Activated T-cell treated with anti-CD3 and anti-CD28 coated beads, Interleukin-2, amount 50 U/mL, for 24 hours (primary cell): ENCODE measurements at regions not wholly inside any gene's neighbourhood (a gene's known extent, or its start where the extent isn't known, plus 50 kb on each side); places are given as distances from the start of the nearest gene placed in this dataset.

ENCODE experiments used
- DNase-seq: peaks from one replicate; pipeline ENCODE4 v3.0.0-alpha.2; 2020
- H3K27ac Mint-ChIP-seq: 2 replicates; pipeline ENCODE4 v1.8.0; 2020; ENCODE audit warnings: mild to moderate bottlenecking, mixed read lengths
- H3K27me3 Mint-ChIP-seq: 2 replicates; pipeline ENCODE4 v1.8.0; 2020; ENCODE audit warnings: mixed read lengths
- H3K36me3 Mint-ChIP-seq: 2 replicates; pipeline ENCODE4 v1.8.0; 2020; ENCODE audit warnings: low read depth, mixed read lengths
- H3K4me1 Mint-ChIP-seq: 2 replicates; pipeline ENCODE4 v1.8.0; 2020; ENCODE audit warnings: low read depth, mixed read lengths
- H3K4me3 Mint-ChIP-seq: 2 replicates; pipeline ENCODE4 v1.8.0; 2020; ENCODE audit warnings: mild to moderate bottlenecking, moderate library complexity, mixed read lengths
- H3K9me3 Mint-ChIP-seq: 2 replicates; pipeline ENCODE4 v1.8.0; 2020; ENCODE audit warnings: mixed read lengths

DNA sequence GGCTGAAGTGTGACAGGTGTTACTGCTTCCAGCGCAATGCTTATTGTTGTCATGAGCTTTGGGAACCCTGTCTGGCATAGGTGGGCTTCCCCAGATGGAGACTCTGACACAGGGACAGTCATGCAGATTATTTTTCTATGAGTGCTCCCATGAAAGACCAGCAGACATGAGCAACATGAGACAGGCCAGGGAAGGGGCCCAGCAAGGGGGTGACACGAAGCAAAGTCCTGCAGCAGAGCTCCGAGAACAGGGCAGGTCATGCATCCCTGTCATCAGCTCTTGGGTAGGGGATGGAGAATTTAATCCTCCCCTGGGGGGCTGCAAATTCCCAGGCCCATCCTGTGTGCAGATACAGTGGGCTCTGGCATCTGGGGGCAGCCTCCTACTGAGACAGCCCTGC, 77.4 kb downstream of the CTAGE1 start:
- no peaks in the 10 kb centered on the region for H3K36me3 Mint-ChIP-seq
- H3K4me1 Mint-ChIP-seq: peaks cover 47% of the 10 kb centered on the region
- H3K4me3 Mint-ChIP-seq: no peak overlapping the region
- no peaks in the 10 kb centered on the region for H3K9me3 Mint-ChIP-seq
- H3K27ac Mint-ChIP-seq: no peak overlapping the region
- no peak for DNase-seq
- H3K27me3 Mint-ChIP-seq: peaks cover under 1% of the 10 kb centered on the region

DNA sequence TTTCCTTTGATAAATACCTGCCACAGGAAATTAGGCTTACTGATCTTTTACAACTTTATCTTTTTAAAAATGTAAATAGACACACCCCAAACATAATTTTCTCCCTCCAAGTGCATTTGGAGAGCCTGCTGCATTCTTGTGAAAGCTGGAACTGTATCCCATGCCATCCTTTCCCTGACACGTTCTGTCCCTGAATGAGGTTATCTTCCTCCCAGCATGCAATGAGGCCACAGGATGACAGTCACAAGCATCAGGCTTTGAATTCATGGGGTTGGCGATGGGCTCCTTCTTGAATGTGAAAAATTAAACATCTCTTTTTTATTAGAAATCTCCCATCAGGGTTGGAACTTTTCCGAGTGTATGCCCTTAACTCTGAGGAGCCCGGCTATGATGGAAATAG, 77.8 kb downstream of the CTAGE1 start:
- no peaks in the 10 kb centered on the region for H3K36me3 Mint-ChIP-seq
- H3K4me1 Mint-ChIP-seq: peaks cover 46% of the 10 kb centered on the region
- H3K9me3 Mint-ChIP-seq: no peaks in the 10 kb centered on the region
- no peak overlapping the region for H3K4me3 Mint-ChIP-seq
- H3K27ac Mint-ChIP-seq: no peak overlapping the region
- no peaks in the 10 kb centered on the region for H3K27me3 Mint-ChIP-seq
- no peak for DNase-seq

DNA sequence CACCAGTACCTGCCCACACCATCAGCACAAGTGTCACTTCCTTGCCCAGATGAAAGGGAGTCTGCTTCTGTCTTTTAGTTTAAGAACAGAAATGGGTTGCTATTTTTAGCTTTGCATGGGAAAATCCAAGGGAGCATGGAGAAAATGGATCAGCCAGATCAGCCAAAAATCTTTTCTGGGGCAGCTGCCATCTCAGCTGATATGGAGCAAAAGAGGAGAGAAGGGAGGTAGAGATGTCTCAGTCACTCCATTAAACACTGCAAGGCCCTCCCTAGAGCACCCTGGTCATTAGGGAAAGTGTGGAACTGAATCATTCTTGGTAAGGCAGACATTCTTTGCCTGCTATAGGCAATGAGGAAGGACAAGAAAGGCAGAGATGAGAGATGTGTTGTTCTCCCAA, 79.9 kb downstream of the CTAGE1 start:
- Mint-ChIP-seq H3K36me3 (no peaks in the 10 kb centered on the region), H3K27ac (no peak overlapping the region), H3K4me3 (no peak overlapping the region), H3K9me3 (no peaks in the 10 kb centered on the region), H3K27me3 (no peaks in the 10 kb centered on the region), H3K4me1 (peaks cover 29% of the 10 kb centered on the region)
- DNase-seq: no peak

DNA sequence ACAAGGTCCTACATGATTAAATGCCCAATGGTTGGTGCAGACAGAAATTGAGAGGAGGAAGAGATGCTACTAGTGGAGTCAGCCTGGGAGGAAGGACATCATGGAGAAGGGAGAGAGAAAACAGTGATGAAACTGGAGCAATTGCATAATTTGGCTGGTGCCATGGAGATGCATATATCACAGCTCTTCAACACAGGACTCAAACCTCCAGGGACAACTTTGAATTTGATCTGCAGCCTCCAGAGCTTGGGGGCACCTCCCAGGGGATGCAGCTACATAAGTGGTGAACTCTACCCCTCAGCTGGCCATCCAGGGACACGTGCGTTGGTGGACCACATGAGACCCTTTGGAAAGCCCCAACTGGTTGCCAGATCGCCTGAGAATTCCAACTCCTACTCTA, 80.4 kb downstream of the CTAGE1 start:
- H3K27ac Mint-ChIP-seq: no peak overlapping the region
- DNase-seq: no peak
- no peak overlapping the region for H3K4me3 Mint-ChIP-seq
- H3K4me1 Mint-ChIP-seq: peaks cover 27% of the 10 kb centered on the region
- no peaks in the 10 kb centered on the region for H3K9me3 Mint-ChIP-seq
- H3K27me3 Mint-ChIP-seq: no peaks in the 10 kb centered on the region
- no peaks in the 10 kb centered on the region for H3K36me3 Mint-ChIP-seq

DNA sequence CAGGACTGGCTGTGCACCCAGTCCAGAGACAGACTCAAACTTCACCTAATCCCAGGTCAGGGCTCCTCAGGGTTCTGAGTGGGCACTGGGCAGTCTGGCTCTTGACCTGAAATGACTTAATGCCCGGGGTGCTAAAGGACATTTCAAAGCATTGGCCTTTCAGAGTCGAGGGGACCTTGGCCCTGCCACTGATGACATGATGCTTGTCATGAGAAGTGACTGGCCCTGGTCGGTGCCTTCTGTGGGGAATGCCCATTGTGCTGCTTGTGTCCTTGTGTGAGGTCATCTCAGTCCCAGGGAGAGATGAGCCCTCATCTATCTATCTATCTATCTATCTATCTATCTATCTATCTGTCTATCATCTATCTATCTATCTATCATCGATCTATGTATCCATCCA, 81.3 kb downstream of the CTAGE1 start:
- no peak overlapping the region for H3K27ac Mint-ChIP-seq
- no peaks in the 10 kb centered on the region for H3K27me3 Mint-ChIP-seq
- no peak for DNase-seq
- H3K9me3 Mint-ChIP-seq: no peaks in the 10 kb centered on the region
- H3K36me3 Mint-ChIP-seq: no peaks in the 10 kb centered on the region
- H3K4me1 Mint-ChIP-seq: peaks cover 22% of the 10 kb centered on the region
- no peak overlapping the region for H3K4me3 Mint-ChIP-seq

DNA sequence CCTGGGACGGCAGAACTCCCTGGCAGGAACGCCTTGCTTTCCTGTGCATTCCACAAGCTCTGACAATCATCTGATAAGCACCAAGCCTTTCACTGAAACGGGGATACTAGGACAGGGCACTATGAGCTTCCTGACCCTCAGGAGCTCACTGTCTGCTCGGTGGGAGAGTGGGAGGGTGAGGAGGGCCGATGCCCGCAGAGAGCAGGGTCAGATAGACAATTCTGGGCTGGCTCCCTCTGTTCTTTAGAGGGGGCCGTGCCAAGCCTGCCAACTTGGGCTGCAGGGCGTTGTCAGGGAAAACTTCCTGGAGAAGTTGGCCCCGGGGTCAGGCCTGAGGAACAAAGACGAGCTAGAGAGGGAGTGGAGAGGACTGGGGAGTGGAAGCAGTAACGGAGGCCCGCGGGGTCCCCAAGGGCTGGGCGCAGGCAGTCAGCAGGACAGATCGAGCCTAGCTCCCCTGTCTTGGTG, 82.0 kb downstream of the CTAGE1 start:
- Mint-ChIP-seq H3K27me3 (no peaks in the 10 kb centered on the region), H3K36me3 (no peaks in the 10 kb centered on the region), H3K4me3 (no peak overlapping the region), H3K4me1 (peaks cover 19% of the 10 kb centered on the region), H3K27ac (no peak overlapping the region), H3K9me3 (no peaks in the 10 kb centered on the region)
- DNase-seq: no peak

DNA sequence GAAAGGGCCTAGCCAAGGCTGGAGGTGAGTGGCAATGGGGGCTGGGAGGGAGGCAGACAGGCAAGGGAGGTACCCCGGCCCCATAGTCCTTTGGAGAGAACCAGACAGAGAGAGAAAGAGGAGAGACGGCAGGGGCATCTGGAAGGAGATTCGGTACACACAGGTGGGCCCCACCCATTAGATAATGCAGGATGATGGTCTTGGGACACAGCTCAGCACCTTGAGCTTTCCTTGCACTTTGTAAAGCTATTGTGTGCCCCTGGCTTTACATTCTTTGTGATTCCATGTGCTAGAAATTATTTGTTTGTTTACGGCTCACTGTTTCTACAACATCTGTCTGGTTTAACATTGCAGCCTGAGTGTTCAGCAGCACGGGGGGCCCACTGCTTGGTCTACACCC, 83.1 kb downstream of the CTAGE1 start:
- Mint-ChIP-seq H3K9me3 (no peaks in the 10 kb centered on the region), H3K4me3 (no peak overlapping the region), H3K36me3 (no peaks in the 10 kb centered on the region), H3K27ac (no peak overlapping the region), H3K4me1 (peaks cover 16% of the 10 kb centered on the region), H3K27me3 (no peaks in the 10 kb centered on the region)
- no peak for DNase-seq

DNA sequence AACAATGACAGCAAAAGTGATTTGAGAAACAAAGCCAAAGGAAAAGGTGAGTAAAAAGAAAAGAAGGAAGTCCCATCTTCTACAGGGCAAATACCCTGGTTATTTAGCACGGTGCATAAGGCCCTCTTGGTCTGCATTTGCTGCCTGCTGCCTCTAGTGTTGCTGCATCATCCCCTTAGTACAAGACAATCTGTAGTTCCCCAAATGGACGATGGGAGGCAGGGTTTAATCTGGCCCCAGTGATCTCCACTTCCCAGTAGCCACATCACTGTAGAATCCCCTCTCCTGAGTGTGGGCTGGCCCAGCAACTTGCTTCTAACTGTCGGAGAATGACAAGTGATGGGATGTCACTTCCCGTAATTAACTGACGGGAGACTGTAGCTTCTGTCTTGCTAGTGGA, 85.1 kb downstream of the CTAGE1 start:
- Mint-ChIP-seq H3K27ac (no peak overlapping the region), H3K4me3 (no peak overlapping the region), H3K36me3 (no peaks in the 10 kb centered on the region), H3K4me1 (peaks cover 9% of the 10 kb centered on the region), H3K9me3 (no peaks in the 10 kb centered on the region), H3K27me3 (no peaks in the 10 kb centered on the region)
- DNase-seq: no peak

DNA sequence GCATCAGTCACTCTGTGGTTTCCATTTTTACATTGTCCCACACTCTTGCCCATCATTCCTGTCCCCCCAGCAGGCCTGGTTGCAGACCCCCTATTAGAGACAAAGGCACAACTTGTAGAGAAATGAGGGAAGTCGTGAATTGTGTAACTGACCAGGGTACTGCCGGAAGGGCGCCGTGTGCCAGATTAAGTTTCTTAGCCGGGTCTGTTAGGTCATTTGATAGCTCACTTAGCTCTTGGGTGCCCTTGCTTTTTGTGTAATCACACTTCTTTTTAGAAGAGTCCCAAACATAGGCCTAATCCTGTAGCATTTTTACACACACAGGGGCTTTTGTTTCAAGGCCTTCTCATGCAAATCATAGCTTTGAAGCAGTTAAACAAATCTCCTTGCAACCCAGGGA, 87.2 kb downstream of the CTAGE1 start:
- no peak overlapping the region for H3K4me3 Mint-ChIP-seq
- no peaks in the 10 kb centered on the region for H3K9me3 Mint-ChIP-seq
- no peak for DNase-seq
- H3K27ac Mint-ChIP-seq: no peak overlapping the region
- no peaks in the 10 kb centered on the region for H3K27me3 Mint-ChIP-seq
- H3K4me1 Mint-ChIP-seq: peaks cover 1% of the 10 kb centered on the region
- H3K36me3 Mint-ChIP-seq: no peaks in the 10 kb centered on the region

DNA sequence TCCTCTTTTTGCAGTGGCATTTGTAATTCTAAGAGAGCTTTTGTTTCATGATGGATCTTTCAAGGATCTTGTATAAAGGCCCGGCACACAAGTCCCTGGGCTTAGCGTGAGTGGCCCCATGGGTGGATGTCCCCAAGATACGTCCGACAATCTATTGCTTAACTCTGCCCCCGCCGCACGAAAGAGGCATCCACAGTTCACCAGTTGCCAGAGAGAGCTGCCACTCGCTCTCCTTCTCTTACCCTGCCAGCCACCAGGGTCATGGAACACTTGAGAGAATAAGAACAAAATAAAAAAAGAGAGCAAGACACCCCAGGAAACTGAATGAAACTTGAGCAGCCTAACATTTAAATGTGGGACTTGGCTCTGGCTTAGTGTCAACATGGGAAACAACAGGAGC, 92.3 kb downstream of the CTAGE1 start:
- H3K9me3 Mint-ChIP-seq: no peaks in the 10 kb centered on the region
- H3K4me3 Mint-ChIP-seq: no peak overlapping the region
- no peak overlapping the region for H3K27ac Mint-ChIP-seq
- no peak for DNase-seq
- H3K4me1 Mint-ChIP-seq: no peaks in the 10 kb centered on the region
- no peaks in the 10 kb centered on the region for H3K36me3 Mint-ChIP-seq
- H3K27me3 Mint-ChIP-seq: no peaks in the 10 kb centered on the region

DNA sequence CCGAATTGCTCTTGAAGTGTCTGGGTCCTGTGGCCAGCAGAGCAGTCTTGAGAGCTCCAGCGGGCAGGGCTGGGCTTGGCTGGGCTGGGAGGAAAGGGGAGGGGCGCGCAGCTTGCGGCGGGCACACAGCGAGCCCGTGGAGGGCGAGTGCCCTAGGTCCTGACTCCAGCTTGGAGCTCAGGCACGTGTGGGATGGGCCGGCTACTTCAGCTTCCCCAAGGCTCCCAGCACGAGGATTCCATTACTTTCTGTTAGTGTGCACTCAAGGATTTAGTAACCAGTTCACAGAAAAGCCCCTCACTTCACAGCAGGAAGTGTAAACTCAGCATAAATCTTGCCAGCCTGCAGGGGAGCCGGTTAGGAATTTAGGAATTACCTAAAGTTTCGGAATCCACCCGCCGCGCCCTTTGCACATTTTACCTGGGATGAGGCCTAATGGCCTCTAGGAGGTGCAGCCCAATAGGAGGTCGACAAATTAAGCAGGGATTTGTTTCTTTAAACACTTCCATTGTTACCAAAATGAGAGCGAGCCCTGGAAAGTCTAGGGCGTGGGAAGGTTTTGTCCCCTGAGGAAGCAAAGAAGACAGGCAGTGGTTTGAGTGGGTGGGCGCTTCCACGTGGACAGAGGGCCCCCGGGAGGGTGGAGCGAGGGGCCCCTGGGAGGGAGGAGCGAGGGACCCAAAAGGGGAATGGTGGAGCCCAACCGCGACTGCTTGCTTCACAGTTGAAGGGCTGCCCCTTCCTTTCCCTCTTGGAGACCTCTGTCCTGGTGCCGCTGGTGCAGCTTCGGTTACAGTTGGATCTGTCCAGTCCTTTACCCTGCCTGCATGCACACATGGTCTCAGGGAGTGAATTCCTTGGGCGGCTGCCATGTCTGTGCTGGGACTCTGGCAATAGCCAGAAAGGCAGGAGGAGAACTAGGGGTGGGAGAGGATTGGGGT, 93.3 kb downstream of the CTAGE1 start:
- Mint-ChIP-seq H3K36me3 (no peaks in the 10 kb centered on the region), H3K4me3 (no peak overlapping the region), H3K4me1 (no peaks in the 10 kb centered on the region), H3K27me3 (no peaks in the 10 kb centered on the region), H3K27ac (no peak overlapping the region), H3K9me3 (no peaks in the 10 kb centered on the region)
- no peak for DNase-seq

DNA sequence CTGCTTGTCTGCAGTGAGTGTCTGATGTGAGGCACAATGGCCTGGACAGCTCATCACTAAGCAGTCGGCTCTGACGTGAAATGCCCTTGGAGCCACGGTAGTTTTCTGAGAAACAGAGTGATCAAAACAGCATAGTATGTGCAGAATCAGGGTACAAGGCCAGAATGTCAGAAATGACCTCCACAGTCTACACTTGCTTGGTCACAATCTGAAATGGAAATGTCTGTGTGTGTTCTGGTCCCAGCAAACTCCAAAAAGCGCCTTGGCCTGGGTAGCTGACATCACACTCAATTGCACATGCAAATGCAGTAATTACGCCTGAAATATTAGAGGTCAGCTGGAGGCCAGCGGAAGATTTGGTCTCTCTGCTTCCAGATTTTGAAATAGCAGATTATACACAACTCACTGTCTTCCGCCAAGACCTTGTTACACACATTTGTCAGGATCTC, 95.4 kb downstream of the CTAGE1 start:
- Mint-ChIP-seq H3K36me3 (no peaks in the 10 kb centered on the region), H3K9me3 (no peaks in the 10 kb centered on the region), H3K27me3 (no peaks in the 10 kb centered on the region), H3K4me1 (no peaks in the 10 kb centered on the region), H3K4me3 (no peak overlapping the region), H3K27ac (no peak overlapping the region)
- no peak for DNase-seq

DNA sequence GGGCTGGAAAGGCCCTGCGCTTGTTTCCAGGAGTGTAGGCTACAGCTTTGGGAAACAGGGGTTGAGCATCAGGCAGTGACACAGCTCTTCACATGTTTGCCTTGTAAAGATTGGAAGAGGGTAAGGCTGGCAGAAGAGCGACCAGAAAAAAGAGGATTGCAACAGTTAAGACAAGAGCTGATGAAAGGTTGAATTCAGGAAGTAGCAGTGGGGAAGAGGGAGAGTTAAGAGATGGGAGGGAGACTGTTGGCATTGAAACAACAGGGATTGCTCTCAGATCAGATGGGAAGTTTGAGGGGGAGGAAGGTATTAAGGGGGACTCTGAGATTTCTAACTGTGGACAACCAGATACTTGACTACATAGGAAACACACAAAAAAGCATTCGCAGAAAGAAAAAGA, 96.9 kb downstream of the CTAGE1 start:
- no peaks in the 10 kb centered on the region for H3K4me1 Mint-ChIP-seq
- H3K9me3 Mint-ChIP-seq: no peaks in the 10 kb centered on the region

DNA sequence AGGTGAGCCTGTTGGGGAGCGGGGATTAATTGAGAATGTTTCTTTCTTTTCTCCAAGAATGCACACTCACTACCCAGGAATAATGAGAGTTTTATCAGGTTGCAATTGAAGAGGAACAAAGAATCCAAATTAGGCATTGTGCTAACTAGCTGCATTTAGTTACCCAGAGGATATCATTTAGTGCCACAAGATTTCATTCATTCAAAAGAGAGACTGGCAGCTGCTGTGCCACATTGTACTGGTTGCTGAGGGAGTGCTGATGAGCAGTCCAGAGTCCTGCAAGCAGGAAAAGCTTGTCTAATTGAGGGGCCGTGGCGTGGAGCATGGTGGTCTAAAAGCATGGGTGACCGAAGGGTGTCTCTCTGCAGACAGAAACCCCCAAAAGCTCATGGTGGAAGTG, 97.6 kb downstream of the CTAGE1 start:
- no peak overlapping the region for H3K27ac Mint-ChIP-seq
- no peaks in the 10 kb centered on the region for H3K4me1 Mint-ChIP-seq
- no peak overlapping the region for H3K4me3 Mint-ChIP-seq
- no peaks in the 10 kb centered on the region for H3K27me3 Mint-ChIP-seq
- no peaks in the 10 kb centered on the region for H3K36me3 Mint-ChIP-seq
- no peak for DNase-seq
- no peaks in the 10 kb centered on the region for H3K9me3 Mint-ChIP-seq

More for the DNA sequence above, 96.9 kb downstream of the CTAGE1 start:
- H3K27me3 Mint-ChIP-seq: no peaks in the 10 kb centered on the region
- no peaks in the 10 kb centered on the region for H3K36me3 Mint-ChIP-seq
- no peak overlapping the region for H3K4me3 Mint-ChIP-seq
- DNase-seq: no peak
- no peak overlapping the region for H3K27ac Mint-ChIP-seq

DNA sequence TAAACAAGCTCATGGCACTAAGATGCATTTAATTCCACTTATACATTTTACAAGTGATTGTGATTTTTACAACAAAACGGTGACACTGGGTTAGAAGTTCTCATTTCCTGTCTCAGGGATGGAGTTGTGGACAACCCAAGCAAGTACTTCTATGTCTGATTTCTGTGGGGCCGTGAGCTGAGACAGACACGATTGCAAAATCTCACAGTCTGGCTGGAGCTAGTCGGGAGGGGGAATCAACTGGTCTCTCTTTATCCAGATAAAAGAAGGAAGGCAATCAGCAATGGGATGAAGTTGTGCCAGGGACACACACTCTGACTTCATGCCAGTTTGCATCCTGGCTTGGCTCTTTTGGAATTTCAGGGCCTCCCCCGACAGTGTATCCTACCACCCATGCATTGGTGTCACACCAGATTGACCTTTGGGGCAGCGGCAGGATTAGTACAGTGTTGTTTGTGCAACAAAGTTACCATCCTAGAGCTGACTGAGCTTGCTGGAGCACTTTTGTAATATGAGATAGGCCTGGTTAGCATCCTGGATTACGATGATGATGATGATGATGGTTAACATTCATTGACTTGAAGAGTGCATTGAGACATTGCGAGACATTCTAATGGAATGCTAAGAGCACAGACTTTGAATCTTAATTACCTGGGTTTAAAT, 98.8 kb downstream of the CTAGE1 start:
- Mint-ChIP-seq H3K4me1 (no peaks in the 10 kb centered on the region), H3K9me3 (no peaks in the 10 kb centered on the region), H3K4me3 (no peak overlapping the region), H3K27me3 (no peaks in the 10 kb centered on the region), H3K27ac (no peak overlapping the region), H3K36me3 (no peaks in the 10 kb centered on the region)
- no peak for DNase-seq
